K562 (cell line): ENCODE measurements at regions not wholly inside any gene's neighbourhood (a gene's known extent, or its start where the extent isn't known, plus 50 kb on each side); places are given as distances from the start of the nearest gene placed in this dataset.

ENCODE experiments used
- ATAC-seq: fragments of 200-7000 bp; cut with Tn5 transposase; 3 replicates; pipeline ENCODE4 v1.9.1; 2020; ENCODE audit warnings: moderate library complexity
- BruUV-seq: library from RNA; stranded (reverse); fragments of 400-500 nt; replicated peaks from 2 replicates; lab custom pipeline; 2021; lab: Mats Ljungman, UMichigan
- CTCF ChIA-PET: fragments of 300-600 bp; formaldehyde crosslinking; extraction: SDS; loops from one replicate; lab custom pipeline; 2021; ENCODE audit warnings: low intra/inter-chr PET ratio; lab: Yijun Ruan, JAX
- POLR2A ChIA-PET: fragments of 300-600, 350-650 bp; sonication (Branson Sonifier 250); formaldehyde crosslinking; extraction: SDS; loops from one replicate; lab custom pipeline; 2021; ENCODE audit warnings: antibody characterized with exemption, inconsistent platforms; lab: Yijun Ruan, JAX
- DNase-seq, 4 experiments: peaks; one replicate each; pipeline versions ENCODE4 v3.0.0 to v3.0.0-alpha.2; 2011 to 2018; ENCODE audit warnings: low spot score in 3 of 4, mixed read lengths in 3 of 4; ENCODE audit errors: extremely low read depth in 1 of 4
- FAIRE-seq: peaks from 2 replicates; lab custom pipeline; 2011; peaks lifted over from hg19 to GRCh38; lab: Jason Lieb, UNC
- H2AFZ ChIP-seq: 2 replicates; pipeline ENCODE4 v1.6.0; 2011; ENCODE audit warnings: low read depth, low read length, control low read depth, inconsistent platforms
- H3K27ac ChIP-seq: fragments of 200-600 bp; 3 replicates; pipeline ENCODE4 v1.8.0; 2011; ENCODE audit warnings: low read depth, mild to moderate bottlenecking, control low read depth, inconsistent platforms, low read length, moderate library complexity, mixed read lengths; ENCODE audit errors: extremely low read depth
- H3K27me3 ChIP-seq, 2 experiments: fragments of 300-600 bp in 1 of 2; 2 replicates in 1 of 2; 3 replicates in 1 of 2; pipeline versions ENCODE4 v1.6.0 to v1.8.0; 2011; ENCODE audit warnings: inconsistent platforms in 2 of 2, low read length in 2 of 2, mild to moderate bottlenecking in 1 of 2, mixed read lengths in 1 of 2, moderate library complexity in 1 of 2; ENCODE audit not compliant: control insufficient read depth in 2 of 2, insufficient read depth in 2 of 2
- H3K36me3 ChIP-seq: fragments of 300-600 bp; 3 replicates; pipeline ENCODE4 v1.8.0; 2011; ENCODE audit warnings: mild to moderate bottlenecking, low read length, inconsistent platforms; ENCODE audit not compliant: control insufficient read depth, insufficient read depth
- H3K4me1 ChIP-seq, 2 experiments: fragments of 200-600 bp in 1 of 2; replicated peaks in 1 of 2; 2 replicates in 1 of 2; 3 replicates in 1 of 2; pipeline versions ENCODE4 v1.5.1 to v1.8.0; 2011; ENCODE audit warnings: inconsistent platforms in 2 of 2, low read length in 2 of 2, mild to moderate bottlenecking in 1 of 2, mixed read lengths in 1 of 2, moderate library complexity in 1 of 2; ENCODE audit not compliant: control insufficient read depth in 2 of 2, insufficient read depth in 2 of 2
- H3K4me2 ChIP-seq: 2 replicates; pipeline ENCODE4 v1.6.1; 2011; ENCODE audit warnings: low read length, control low read depth, inconsistent platforms, mixed read lengths; ENCODE audit not compliant: insufficient read depth
- H3K4me3 ChIP-seq: fragments of 200-600 bp; sonication (generic), shearing (Covaris generic); 2 replicates; pipeline ENCODE4 v1.5.1; 2016; ENCODE audit warnings: control low read depth, inconsistent platforms
- H3K79me2 ChIP-seq: fragments of 200-600 bp; 3 replicates; pipeline ENCODE4 v1.8.0; 2011; ENCODE audit warnings: low read length, inconsistent platforms; ENCODE audit not compliant: control insufficient read depth, insufficient read depth
- H3K9ac ChIP-seq, 2 experiments: 2 replicates each; pipeline versions ENCODE4 v1.6.0 to v1.6.1; 2011; ENCODE audit warnings: low read depth in 2 of 2, low read length in 2 of 2, control low read depth in 1 of 2, inconsistent platforms in 1 of 2, mild to moderate bottlenecking in 1 of 2, mixed read lengths in 1 of 2; ENCODE audit not compliant: insufficient read depth in 1 of 2
- H3K9me1 ChIP-seq: one replicate; pipeline ENCODE4 v1.6.0; 2011; ENCODE audit warnings: inconsistent platforms, mild to moderate bottlenecking, low read length, moderate library complexity; ENCODE audit not compliant: control insufficient read depth, insufficient read depth
- H3K9me3 ChIP-seq: replicated peaks from 2 replicates; pipeline ENCODE4 v1.5.1; 2011; ENCODE audit warnings: low read depth, low read length, inconsistent platforms; ENCODE audit not compliant: control insufficient read depth, insufficient read depth
- H4K20me1 ChIP-seq: replicated peaks from 2 replicates; pipeline ENCODE4 v1.6.1; 2011; ENCODE audit warnings: low read length, inconsistent platforms, mixed read lengths; ENCODE audit not compliant: control insufficient read depth, insufficient read depth
- IFI16 ChIP-seq: fragments of 250-450 bp; sonication (Bioruptor Pico); IDR thresholded peaks from 2 replicates; pipeline ENCODE4 v2.1.2; 2022; ENCODE audit warnings: mild to moderate bottlenecking, inconsistent platforms
- ZNF512 ChIP-seq: IDR thresholded peaks from 2 replicates; pipeline ENCODE4 v1.6.1; 2016; ENCODE audit warnings: missing genetic modification characterization, missing compliant biosample characterization
- WGBS: fragments of 100-300 bp; shearing (Covaris generic); methylation state at CpG from one replicate; pipeline ENCODE4 v1.1.6; 2016; ENCODE audit warnings: low coverage, mixed read lengths; ENCODE audit not compliant: insufficient coverage; ENCODE audit errors: missing lambda C conversion rate; 5-methylcytosine and 5-hydroxymethylcytosine counted together
- in situ Hi-C: fragments of 300-500 bp; cut with MboI; formaldehyde crosslinking; loops from 4 replicates; pipeline ENCODE4 v1.15.0; 2018; ENCODE audit warnings: inconsistent platforms, mixed read lengths
- intact Hi-C: fragments of 100-400 bp; cut with micrococcal nuclease; formaldehyde crosslinking; loops from 2 replicates; pipeline ENCODE4 v1.14.2; 2022
- TF ChIP-seq, protein P1 (sequence below): fragments of 450-650 bp; IDR thresholded peaks from 2 replicates; pipeline ENCODE4 v1.6.1; 2016; ENCODE audit warnings: missing biosample characterization, missing genetic modification characterization

GRCh38 chr2:4576075-4576474, 872.7 kb downstream of the DCDC2C start (continued):
- no peak for TF ChIP-seq ZNF512 (tag)
- TF ChIP-seq IFI16 (CRISPR knock-in tag), result no peak

DNA sequence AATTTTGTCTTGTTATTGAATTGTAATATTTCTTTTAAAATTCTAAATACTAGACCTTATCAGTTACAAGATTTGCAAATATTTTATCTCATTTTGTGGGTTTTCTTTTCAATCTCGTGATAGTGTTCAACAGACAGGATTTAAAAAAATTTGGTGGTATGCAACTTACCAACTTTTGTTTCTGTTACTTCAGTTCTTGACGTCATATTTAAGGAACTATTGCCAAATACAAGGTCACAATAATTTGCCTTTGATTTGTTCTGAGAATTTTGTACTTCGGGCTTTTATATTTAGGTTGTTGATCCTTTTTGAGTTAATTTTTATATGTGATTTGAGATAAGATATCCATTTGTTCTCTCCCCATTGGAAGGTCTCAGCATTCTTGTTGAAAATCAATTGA, 876.6 kb downstream of the DCDC2C start:
- intact Hi-C loops, result no loop called here
- WGBS, result 0% methylated on average over 3 of the region's 3 CpGs
- no peak overlapping the region for H2AFZ ChIP-seq
- TF ChIP-seq, protein P1, sequence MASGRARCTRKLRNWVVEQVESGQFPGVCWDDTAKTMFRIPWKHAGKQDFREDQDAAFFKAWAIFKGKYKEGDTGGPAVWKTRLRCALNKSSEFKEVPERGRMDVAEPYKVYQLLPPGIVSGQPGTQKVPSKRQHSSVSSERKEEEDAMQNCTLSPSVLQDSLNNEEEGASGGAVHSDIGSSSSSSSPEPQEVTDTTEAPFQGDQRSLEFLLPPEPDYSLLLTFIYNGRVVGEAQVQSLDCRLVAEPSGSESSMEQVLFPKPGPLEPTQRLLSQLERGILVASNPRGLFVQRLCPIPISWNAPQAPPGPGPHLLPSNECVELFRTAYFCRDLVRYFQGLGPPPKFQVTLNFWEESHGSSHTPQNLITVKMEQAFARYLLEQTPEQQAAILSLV, result no peak
- TF ChIP-seq, all 486 proteins: peak for 0
- H3K4me2 ChIP-seq, result no peak overlapping the region
- H3K4me1 ChIP-seq, result no peaks in the 10 kb centered on the region
- no peak overlapping the region for H3K4me3 ChIP-seq
- ChIA-PET CTCF (no interaction called here), POLR2A (no interaction called here)
- H3K9me1 ChIP-seq, result no peaks in the 10 kb centered on the region
- no peaks in the 10 kb centered on the region for H3K36me3 ChIP-seq
- H4K20me1 ChIP-seq, result no peaks in the 10 kb centered on the region
- no peaks in the 10 kb centered on the region for H3K27me3 ChIP-seq
- no peak overlapping the region for H3K27ac ChIP-seq
- no peak for FAIRE-seq
- no peaks in the 10 kb centered on the region for H3K9me3 ChIP-seq
- no peak for DNase-seq
- ATAC-seq, result no peak
- no peak overlapping the region for H3K9ac ChIP-seq
- in situ Hi-C loops, result no loop called here
- H3K79me2 ChIP-seq, result no peaks in the 10 kb centered on the region
- BruUV-seq, result no TSS peak
